ENCODE measurements at regions not wholly inside any gene's neighbourhood (a gene's known extent, or its start where the extent isn't known, plus 50 kb on each side); places are given as distances from the start of the nearest gene placed in this dataset.

DNA sequence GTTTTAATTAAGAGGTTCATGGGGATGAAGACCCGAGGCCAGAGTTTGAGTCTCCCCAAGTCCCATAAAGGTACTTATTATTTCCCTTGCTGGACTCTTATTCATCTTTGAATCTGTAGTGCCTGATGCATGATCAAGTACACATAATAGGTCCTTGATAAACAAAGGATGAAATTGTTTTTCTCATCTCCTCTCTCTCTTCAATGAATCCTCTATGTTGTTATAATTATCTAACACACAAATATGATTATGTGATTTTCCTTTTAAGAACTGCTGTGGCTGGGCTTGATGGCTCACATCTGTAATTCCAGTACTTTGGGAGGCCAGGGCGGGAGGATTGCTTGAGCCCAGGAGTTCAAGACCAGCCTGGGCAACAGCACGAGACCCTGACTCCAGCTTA, 117.7 kb downstream of the BAMBI start:
- no peaks in the 10 kb centered on the region for H3K4me1 Mint-ChIP-seq
- H3K27ac Mint-ChIP-seq = no peak overlapping the region
- peaks cover 0 to 7% (median 3%) of the 10 kb centered on the region in 7 donors for H3K9me3 Mint-ChIP-seq
- H3K27me3 Mint-ChIP-seq = peaks cover 0 to 6% (median 5%) of the 10 kb centered on the region in 3 donors
- H3K36me3 Mint-ChIP-seq = no peaks in the 10 kb centered on the region
- no peak for DNase-seq
- no peak overlapping the region for H3K4me3 Mint-ChIP-seq
- no peak for ATAC-seq (ENCODE audit: low read depth in 2 of 2)

DNA sequence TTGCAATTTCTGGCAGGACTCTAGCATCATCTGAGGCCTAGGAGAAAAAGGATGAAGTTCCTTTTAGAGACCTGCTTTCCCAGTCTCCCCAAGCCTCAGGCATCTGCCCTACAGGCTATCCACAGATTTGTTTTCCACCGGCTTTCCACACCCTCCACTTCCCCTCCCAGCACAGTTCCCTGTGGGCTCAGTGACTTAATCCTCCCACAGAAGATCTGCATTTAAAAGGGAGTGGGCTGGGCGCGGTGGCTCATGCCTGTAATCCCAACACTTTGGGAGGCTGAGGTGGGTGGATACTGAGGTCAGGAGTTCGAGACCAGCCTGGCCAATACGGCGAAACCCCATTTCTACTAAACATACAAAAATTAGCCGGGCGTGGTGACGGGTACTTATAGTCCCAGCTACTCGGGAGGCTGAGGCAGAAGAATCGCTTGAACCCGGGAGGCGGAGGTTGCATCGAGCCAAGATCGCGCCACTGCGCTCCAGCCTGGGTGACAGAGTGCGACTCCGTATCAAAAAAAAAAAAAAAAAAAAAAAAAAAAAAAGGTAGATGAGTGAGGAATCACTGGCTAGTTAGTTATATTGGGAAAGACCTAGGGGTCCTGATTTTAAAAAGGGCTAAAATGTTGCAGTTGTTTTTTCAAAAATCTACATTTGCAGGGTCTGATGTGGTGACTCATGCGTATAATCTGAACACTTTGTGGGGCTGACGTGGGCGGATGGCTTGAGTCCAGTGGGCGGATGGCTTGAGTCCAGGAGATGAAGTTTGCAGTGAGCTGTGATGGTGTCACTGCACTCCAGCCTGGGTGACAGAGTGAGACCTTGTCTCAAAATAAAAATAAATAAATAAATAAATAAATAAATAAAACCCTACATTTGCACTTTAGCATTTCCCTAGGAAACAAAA, 119.5 kb downstream of the BAMBI start:
- H3K4me3 Mint-ChIP-seq = no peak overlapping the region
- DNase-seq (no peak), ATAC-seq (ENCODE audit: low read depth in 2 of 2) (no peak)
- no peaks in the 10 kb centered on the region for H3K36me3 Mint-ChIP-seq
- peaks cover 0 to 4% (median 3%) of the 10 kb centered on the region in 3 donors for H3K27me3 Mint-ChIP-seq
- H3K9me3 Mint-ChIP-seq = peaks cover 0 to 7% (median 3%) of the 10 kb centered on the region in 7 donors
- H3K27ac Mint-ChIP-seq = no peak overlapping the region
- H3K4me1 Mint-ChIP-seq = no peaks in the 10 kb centered on the region

DNA sequence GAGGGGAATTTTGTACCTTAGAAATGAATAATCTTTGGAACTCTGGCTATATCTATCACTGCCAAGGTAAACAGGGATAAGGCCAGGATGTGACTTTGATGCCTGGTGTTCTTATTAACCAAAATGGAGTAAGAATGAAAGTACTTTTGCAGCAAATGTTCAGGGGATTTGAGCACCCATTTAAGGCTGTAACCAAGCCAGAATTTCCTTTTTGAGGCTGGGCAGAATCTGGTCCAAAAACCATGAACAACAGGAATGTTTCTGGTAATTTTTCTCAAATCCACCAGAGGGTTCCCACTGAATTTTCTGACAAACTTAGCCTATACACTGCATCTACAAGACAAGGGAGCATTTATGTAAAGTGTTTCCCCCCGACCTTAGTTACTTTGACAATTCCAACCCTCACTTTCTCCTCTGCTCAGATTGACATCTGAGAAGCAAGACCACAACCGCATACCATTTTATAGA, 120.6 kb downstream of the BAMBI start:
- H3K36me3 Mint-ChIP-seq = no peaks in the 10 kb centered on the region

DNA sequence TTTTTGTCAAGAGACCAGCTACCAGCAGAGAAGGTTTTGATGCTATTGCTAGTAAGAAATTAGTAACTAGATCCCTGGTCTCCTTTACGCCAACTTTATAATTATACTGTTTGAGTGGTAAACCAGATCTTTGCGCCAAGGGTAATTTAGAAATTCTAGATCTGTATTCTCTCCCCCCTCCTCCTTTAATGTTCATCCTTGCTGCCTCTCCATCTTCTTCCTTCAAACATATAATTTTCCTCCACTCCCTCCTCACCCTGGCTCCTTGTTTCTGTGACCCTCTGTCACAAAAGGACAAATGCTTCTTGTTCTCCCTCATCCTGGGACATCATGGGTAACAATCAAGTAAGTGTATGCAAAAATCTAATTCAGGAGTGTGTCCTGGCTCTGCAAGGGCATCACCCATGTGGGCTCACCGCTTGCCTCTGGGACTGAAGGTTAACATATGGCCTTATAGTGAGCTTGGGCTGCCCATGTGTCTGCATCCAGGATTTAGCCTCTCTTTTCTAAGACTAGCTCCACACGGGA, 121.2 kb downstream of the BAMBI start:
- no peak for DNase-seq
- Mint-ChIP-seq H3K4me3 (no peak overlapping the region), H3K27me3 (no peaks in the 10 kb centered on the region), H3K27ac (no peak overlapping the region), H3K9me3 (peaks cover 0 to 7% (median 3%) of the 10 kb centered on the region in 7 donors), H3K4me1 (no peaks in the 10 kb centered on the region), H3K36me3 (no peaks in the 10 kb centered on the region)
- ATAC-seq (ENCODE audit: low read depth in 2 of 2) = no peak

More for the DNA sequence above, 120.6 kb downstream of the BAMBI start:
- DNase-seq (no peak), ATAC-seq (ENCODE audit: low read depth in 2 of 2) (no peak)
- no peak overlapping the region for H3K4me3 Mint-ChIP-seq
- no peak overlapping the region for H3K27ac Mint-ChIP-seq
- H3K27me3 Mint-ChIP-seq = no peaks in the 10 kb centered on the region
- peaks cover 0 to 7% (median 3%) of the 10 kb centered on the region in 7 donors for H3K9me3 Mint-ChIP-seq
- no peaks in the 10 kb centered on the region for H3K4me1 Mint-ChIP-seq

DNA sequence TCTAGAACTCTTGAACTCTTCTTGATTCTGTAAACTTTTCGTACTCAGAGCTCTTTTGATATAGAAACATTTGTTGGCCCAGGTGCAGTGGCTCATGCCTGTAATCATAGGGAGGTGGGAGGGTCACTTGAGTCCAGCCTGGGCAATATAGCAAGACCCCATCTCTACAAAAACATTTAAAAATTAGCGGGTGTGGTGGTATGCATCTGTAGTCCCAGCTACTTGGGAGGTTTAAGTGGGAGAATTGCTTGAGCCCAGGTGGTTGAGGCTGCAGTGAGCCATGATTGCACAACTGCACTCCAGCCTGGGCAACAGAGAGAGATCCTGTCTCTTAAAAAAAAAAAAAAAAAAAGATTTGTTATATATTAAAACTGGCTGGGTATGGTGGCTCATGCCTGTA, 121.6 kb downstream of the BAMBI start:
- no peaks in the 10 kb centered on the region for H3K27me3 Mint-ChIP-seq
- H3K36me3 Mint-ChIP-seq = no peaks in the 10 kb centered on the region
- DNase-seq (no peak), ATAC-seq (ENCODE audit: low read depth in 2 of 2) (no peak)
- H3K27ac Mint-ChIP-seq = no peak overlapping the region
- H3K9me3 Mint-ChIP-seq = peaks cover 0 to 7% (median 3%) of the 10 kb centered on the region in 7 donors
- no peaks in the 10 kb centered on the region for H3K4me1 Mint-ChIP-seq
- H3K4me3 Mint-ChIP-seq = no peak overlapping the region

DNA sequence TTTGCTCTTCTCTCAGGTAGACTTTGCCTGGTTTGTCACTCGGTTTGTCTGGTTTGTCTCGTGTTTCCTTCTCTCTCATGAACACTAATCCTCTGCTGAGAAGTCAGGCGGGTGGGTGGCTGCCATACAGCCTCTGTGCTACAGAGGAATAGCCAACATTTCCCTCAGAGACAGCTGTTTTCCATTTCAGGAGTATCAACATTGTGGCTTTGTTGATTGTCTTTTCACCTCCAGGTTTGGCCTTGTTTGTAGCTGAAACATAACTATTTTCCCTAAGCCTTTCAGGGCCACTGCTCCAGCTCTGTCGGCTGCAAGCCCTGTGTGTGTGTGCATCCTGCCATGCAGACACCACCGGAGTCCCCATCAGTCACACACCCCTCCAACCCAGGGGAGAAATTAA, 122.8 kb downstream of the BAMBI start:
- ATAC-seq (ENCODE audit: low read depth in 2 of 2) (no peak), DNase-seq (no peak)
- Mint-ChIP-seq H3K9me3 (peaks cover 0 to 7% (median 3%) of the 10 kb centered on the region in 7 donors), H3K27me3 (no peaks in the 10 kb centered on the region), H3K27ac (no peak overlapping the region), H3K36me3 (no peaks in the 10 kb centered on the region), H3K4me1 (no peaks in the 10 kb centered on the region), H3K4me3 (no peak overlapping the region)

DNA sequence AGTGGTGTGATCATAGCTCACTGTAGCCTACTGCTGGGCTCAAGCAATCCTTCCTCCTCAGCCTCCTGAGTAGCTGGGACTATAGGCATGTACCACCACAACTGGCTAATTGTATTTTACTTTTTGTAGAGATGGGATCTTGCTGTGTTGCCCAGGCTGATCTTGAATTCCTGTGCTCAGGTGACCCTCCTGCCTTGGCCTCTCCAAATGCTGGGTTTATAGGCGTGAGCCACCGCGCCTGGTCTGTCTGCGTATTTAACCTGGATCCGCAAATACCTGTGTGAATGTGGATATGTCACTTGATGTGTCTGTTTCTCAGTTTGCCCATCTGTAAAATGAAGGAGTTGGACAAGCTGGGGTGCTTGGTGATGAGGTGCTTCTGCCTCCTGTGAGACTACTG, 123.9 kb downstream of the BAMBI start:
- no peaks in the 10 kb centered on the region for H3K27me3 Mint-ChIP-seq
- H3K4me3 Mint-ChIP-seq = no peak overlapping the region
- peaks cover 0 to 4% (median 0%) of the 10 kb centered on the region in 7 donors for H3K9me3 Mint-ChIP-seq
- ATAC-seq (ENCODE audit: low read depth in 2 of 2) (no peak), DNase-seq (no peak)
- H3K4me1 Mint-ChIP-seq = no peaks in the 10 kb centered on the region
- H3K27ac Mint-ChIP-seq = no peak overlapping the region
- no peaks in the 10 kb centered on the region for H3K36me3 Mint-ChIP-seq

DNA sequence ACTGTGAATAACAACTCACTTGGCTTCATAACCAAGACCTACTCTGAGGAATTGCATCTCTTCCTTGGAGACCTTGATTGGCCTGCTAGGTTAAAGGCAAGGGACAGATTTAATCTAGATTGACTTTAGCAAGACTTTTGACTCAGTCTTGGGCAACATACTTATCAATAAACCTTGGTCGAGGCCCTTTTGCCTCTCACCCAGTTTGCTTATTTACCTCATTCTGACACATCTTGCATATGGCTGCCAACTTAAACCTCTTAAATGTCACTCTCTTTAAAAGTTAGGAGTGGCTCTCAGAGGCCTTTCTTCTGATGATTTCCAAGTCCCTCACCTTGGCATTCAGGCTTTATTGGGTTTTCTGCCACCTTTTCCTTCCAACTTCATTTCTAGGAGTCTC, 124.5 kb downstream of the BAMBI start:
- ATAC-seq (ENCODE audit: low read depth in 2 of 2) (no peak), DNase-seq (no peak)
- no peak overlapping the region for H3K4me3 Mint-ChIP-seq
- no peak overlapping the region for H3K27ac Mint-ChIP-seq
- peaks cover 0 to 4% (median 0%) of the 10 kb centered on the region in 3 donors for H3K27me3 Mint-ChIP-seq
- H3K36me3 Mint-ChIP-seq = no peaks in the 10 kb centered on the region
- H3K9me3 Mint-ChIP-seq = peaks cover 0 to 6% (median 0%) of the 10 kb centered on the region in 7 donors
- H3K4me1 Mint-ChIP-seq = no peaks in the 10 kb centered on the region

DNA sequence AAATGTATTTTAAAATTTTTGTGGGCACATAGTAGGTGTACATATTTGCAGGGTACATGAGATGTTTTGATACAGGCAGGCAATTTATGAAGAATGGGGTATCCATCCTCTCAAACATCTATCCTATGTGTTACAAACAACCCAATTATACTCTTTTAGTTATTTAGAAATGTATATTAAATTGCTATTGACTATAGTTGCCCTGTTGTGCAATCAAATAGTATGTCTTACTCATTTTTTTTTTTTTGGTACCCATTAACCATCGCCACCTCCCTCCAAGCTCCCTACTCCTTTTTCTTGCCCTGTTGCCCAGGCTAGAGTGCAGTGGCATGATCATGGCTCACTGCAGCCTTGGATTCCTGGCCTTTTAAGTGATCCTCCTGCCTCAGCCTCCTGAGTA, 128.1 kb downstream of the BAMBI start:
- ATAC-seq (ENCODE audit: low read depth in 2 of 2) (no peak), DNase-seq (no peak)
- Mint-ChIP-seq H3K4me1 (no peaks in the 10 kb centered on the region), H3K27ac (no peak overlapping the region), H3K9me3 (peaks cover 0 to 2% (median 0%) of the 10 kb centered on the region in 7 donors), H3K4me3 (no peak overlapping the region), H3K36me3 (no peaks in the 10 kb centered on the region), H3K27me3 (peaks cover 0 to 22% (median 18%) of the 10 kb centered on the region in 3 donors)

DNA sequence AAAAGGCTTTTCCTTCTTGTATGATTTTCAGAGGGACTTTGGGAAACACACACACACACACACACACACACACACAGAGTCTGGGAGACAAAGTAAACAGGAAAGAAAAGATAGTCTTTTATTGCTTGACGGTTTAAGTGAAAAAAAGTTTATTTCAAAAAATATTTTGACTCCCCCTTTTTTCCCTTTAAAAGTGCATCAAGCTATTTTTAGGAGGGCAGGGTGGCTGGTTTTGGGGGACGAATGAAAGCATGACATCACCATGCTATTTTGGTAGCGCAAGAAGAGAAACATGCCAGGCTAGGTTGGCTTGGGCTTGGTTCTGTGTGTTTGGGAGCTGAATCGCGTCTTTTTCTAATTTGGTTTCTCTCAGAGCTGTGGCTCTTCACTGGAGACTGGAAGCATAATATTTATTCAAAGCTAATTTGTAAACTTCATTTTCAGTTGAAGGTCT, 129.2 kb downstream of the BAMBI start:
- DNase-seq (no peak), ATAC-seq (ENCODE audit: low read depth in 2 of 2) (no peak)
- H3K36me3 Mint-ChIP-seq = no peaks in the 10 kb centered on the region
- no peak overlapping the region for H3K4me3 Mint-ChIP-seq
- no peaks in the 10 kb centered on the region for H3K4me1 Mint-ChIP-seq
- peaks cover 0 to 26% (median 18%) of the 10 kb centered on the region in 3 donors for H3K27me3 Mint-ChIP-seq
- H3K9me3 Mint-ChIP-seq = peaks cover 0 to 2% (median 0%) of the 10 kb centered on the region in 7 donors
- H3K27ac Mint-ChIP-seq = no peak overlapping the region

DNA sequence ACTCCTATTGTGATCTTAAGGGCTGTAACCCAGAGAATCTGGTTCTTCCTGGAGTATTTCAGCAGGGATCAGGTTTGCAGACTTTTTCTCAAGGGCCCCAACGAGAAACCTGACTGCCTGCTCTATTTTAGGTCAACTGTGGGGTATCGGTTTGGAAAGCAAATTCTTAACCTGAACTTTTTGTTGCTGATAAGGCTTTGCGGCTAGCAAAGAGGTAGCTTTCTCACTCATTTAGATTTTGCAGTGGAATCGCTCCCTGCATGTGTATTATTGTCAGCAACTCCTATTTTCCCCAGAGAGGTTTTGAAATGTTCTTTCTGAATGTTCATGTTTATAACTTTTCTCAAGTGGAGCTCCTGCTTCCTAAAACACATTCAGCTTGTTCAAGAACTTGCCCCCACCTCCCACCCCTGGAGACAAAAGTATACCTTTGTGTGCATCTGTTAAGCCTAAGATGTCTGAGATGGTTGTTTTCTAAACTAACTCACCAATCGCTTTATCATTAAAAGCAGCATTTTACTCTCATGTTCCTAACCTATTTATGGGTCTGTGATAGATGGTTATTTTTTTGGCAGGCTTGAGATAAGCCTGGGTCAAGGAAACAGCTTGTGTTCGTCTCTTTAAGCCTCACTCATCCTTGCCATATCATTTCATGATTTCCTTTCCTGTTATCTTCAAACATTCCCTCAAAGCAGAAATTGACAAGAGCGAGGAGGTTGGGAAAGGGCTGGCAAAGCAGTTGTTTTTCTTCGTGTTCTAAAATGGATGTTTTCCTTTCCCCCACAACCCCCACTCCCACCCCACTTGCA, 129.8 kb downstream of the BAMBI start:
- no peaks in the 10 kb centered on the region for H3K4me1 Mint-ChIP-seq
- no peak for DNase-seq
- ATAC-seq (ENCODE audit: low read depth in 2 of 2) = no peak
- peaks cover 0 to 2% (median 0%) of the 10 kb centered on the region in 7 donors for H3K9me3 Mint-ChIP-seq
- no peaks in the 10 kb centered on the region for H3K36me3 Mint-ChIP-seq
- peaks cover 0 to 26% (median 18%) of the 10 kb centered on the region in 3 donors for H3K27me3 Mint-ChIP-seq
- H3K27ac Mint-ChIP-seq = no peak overlapping the region
- H3K4me3 Mint-ChIP-seq = no peak overlapping the region

DNA sequence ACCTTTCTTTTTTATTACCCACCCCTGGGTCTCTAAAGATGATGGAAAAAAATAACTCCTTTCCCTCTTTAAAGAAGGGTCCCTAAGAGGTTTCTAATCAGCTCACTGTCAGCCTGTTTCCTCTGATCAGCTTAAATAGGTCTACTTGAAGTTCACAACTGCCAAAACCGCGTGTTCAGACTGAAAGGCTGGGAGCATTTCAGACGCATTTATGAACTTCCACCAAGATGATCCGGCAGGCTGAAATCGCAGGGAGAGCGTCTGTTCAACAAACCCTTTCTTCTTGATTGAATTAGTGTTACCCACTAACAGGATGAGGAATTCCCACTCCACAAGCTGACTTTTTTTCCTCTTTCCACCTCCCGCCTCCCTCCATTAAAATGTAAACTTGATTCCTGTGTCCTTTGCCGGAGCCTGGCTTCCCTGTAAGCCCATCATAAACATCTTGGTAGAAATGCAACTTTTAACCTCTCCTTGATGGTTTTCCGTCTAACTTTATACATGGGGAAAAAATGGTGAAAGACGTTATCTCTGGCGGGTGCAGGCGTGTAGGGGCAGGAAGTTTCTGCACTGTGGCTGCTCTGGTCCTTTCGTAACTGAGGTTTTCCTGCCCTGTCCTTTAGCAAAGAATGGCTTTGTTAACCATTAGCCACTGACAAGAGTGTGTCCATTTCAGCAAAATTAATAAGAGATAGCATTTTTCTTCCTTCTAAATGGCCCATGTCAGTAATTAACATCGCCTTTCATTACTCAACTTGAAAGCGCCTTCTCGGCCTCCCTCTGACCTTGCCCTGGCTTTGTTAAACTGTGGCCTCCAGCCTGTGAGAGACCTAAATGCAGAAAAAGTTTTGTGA, 130.7 kb downstream of the BAMBI start:
- Mint-ChIP-seq H3K27me3 (peaks cover 0 to 26% (median 18%) of the 10 kb centered on the region in 3 donors), H3K4me3 (no peak overlapping the region), H3K9me3 (peaks cover 0 to 6% (median 0%) of the 10 kb centered on the region in 7 donors), H3K36me3 (no peaks in the 10 kb centered on the region), H3K4me1 (no peaks in the 10 kb centered on the region), H3K27ac (peak overlapping the region in 2 of 6 donors; percentile 46 to 52)
- DNase-seq = no peak
- ATAC-seq (ENCODE audit: low read depth in 2 of 2) = no peak

DNA sequence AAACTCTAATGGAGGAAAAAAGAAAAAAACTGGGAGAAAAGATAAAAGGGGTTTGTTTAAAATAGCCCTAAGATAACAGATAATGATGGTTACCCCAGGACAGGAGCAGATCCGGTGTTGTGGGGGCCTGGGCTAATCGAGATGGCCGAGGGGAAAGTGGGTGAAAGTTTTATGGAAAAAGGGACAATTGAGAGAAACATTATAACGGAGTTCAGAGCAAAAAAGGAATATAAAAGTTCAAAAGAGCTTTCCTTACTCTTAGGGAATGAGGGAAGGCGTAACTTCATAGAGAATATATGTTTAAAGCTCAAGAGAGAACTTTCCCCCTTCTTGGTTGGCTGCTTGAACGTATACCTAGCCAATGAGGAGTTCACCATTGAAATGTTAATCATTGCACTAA, 131.4 kb downstream of the BAMBI start:
- no peaks in the 10 kb centered on the region for H3K4me1 Mint-ChIP-seq
- peaks cover 0 to 26% (median 18%) of the 10 kb centered on the region in 3 donors for H3K27me3 Mint-ChIP-seq
- no peak overlapping the region for H3K4me3 Mint-ChIP-seq
- peaks cover 0 to 8% (median 0%) of the 10 kb centered on the region in 7 donors for H3K9me3 Mint-ChIP-seq
- no peak overlapping the region for H3K27ac Mint-ChIP-seq
- no peaks in the 10 kb centered on the region for H3K36me3 Mint-ChIP-seq
- DNase-seq (no peak), ATAC-seq (ENCODE audit: low read depth in 2 of 2) (no peak)

Measured in naive B cell (primary cell).